H1 (cell line): ENCODE measurements at regions not wholly inside any gene's neighbourhood (a gene's known extent, or its start where the extent isn't known, plus 50 kb on each side); places are given as distances from the start of the nearest gene placed in this dataset.
A peak's percentile ranks its signal among the peaks of the same experiment; 100 is the strongest.

Source experiments
- ATF2 ChIP-seq: IDR thresholded peaks from 2 replicates; pipeline ENCODE4 v1.6.1; 2012; ENCODE audit warnings: low read length, inconsistent platforms
- BCL11A ChIP-seq, 2 experiments: IDR thresholded peaks; one replicate each; pipeline ENCODE4 v1.6.1; 2011; ENCODE audit warnings: low read depth in 2 of 2, low read length in 2 of 2, mild to moderate bottlenecking in 2 of 2
- CREB1 ChIP-seq: IDR thresholded peaks from 2 replicates; pipeline ENCODE4 v1.6.1; 2012; ENCODE audit warnings: inconsistent platforms
- EP300 ChIP-seq, 2 experiments: IDR thresholded peaks; 1 replicate in 1 of 2; 2 replicates in 1 of 2; pipeline ENCODE4 v1.6.1; 2011 to 2012; ENCODE audit warnings: low read depth in 2 of 2, low read length in 2 of 2, mild to moderate bottlenecking in 2 of 2, borderline replicate concordance in 1 of 2, inconsistent platforms in 1 of 2, moderate library complexity in 1 of 2
- SAP30 ChIP-seq: fragments of 300-600 bp; sonication (generic); IDR thresholded peaks from 2 replicates; pipeline ENCODE4 v1.7.1; 2012; ENCODE audit warnings: low read length, moderate library complexity, mild to moderate bottlenecking, inconsistent platforms; ENCODE audit not compliant: insufficient read depth, insufficient replicate concordance

GRCh38 chr6:6811128-6812009 is 222.8 kb downstream of the LY86 start (continued):
- peak; percentile 90 for TF ChIP-seq CREB1
- no peak for TF ChIP-seq BCL11A (IDR thresholded peaks at IDR 0.05; ENCODE audit: low read depth in 2 of 2, low read length in 2 of 2)
- peak; percentile 79 for TF ChIP-seq ATF2
- TF ChIP-seq EP300 (IDR thresholded peaks at IDR 0.05; ENCODE audit: borderline replicate concordance in 1 of 2, low read depth in 2 of 2, low read length in 2 of 2): peak in 1 of 2 experiments; percentile 65; a peak in 1 of 3 replicates
- no peak for TF ChIP-seq SAP30
- TF ChIP-seq, all 59 proteins: peak for 5
